GM18502 (cell line): ENCODE measurements at regions not wholly inside any gene's neighbourhood (a gene's known extent, or its start where the extent isn't known, plus 50 kb on each side); places are given as distances from the start of the nearest gene placed in this dataset.
"Not testable (repeated sequence)": the region's sequence is repeated elsewhere in the genome, so short reads cannot be mapped to it uniquely, and the experiment has no call there.

Experiments used
- ATAC-seq: cut with Tn5 transposase; IDR thresholded peaks from one replicate; pipeline ENCODE4 v1.9.1; 2021; ENCODE audit warnings: mild to moderate bottlenecking; ENCODE audit not compliant: unreplicated experiment, poor library complexity

- peak; percentile 98 for ATAC-seq
Observed at GRCh38 chr4:101730291-101731117, 60.0 kb upstream of the BANK1 start.

GRCh38 chr4:101727238-101727637 lies 63.3 kb upstream of the BANK1 start:
- no peak for ATAC-seq

- ATAC-seq = no peak
Observed at GRCh38 chr4:101724093-101724492, 66.4 kb upstream of the BANK1 start.

GRCh38 chr4:101718810-101719209 lies 71.7 kb upstream of the BANK1 start:
- no peak for ATAC-seq

- no peak for ATAC-seq
Observed at GRCh38 chr4:101711590-101712260, 78.8 kb upstream of the BANK1 start.

GRCh38 chr4:101710806-101711205 lies 79.7 kb upstream of the BANK1 start:
- no peak for ATAC-seq

GRCh38 chr4:101708293-101709039 lies 82.1 kb upstream of the BANK1 start:
- no peak for ATAC-seq

- no peak for ATAC-seq
Observed at GRCh38 chr4:101707596-101707995, 82.9 kb upstream of the BANK1 start.

- no peak for ATAC-seq
Observed at GRCh38 chr4:101706535-101707057, 83.9 kb upstream of the BANK1 start.

- ATAC-seq = no peak
Observed at GRCh38 chr4:101701551-101701950, 89.0 kb upstream of the BANK1 start.

GRCh38 chr4:101699441-101700124 lies 90.9 kb upstream of the BANK1 start:
- ATAC-seq = no peak

- no peak for ATAC-seq
Observed at GRCh38 chr4:101697266-101697665, 93.3 kb upstream of the BANK1 start.

GRCh38 chr4:101696276-101697010 lies 94.1 kb upstream of the BANK1 start:
- ATAC-seq = no peak

- no peak for ATAC-seq
Observed at GRCh38 chr4:101695176-101695575, 95.4 kb upstream of the BANK1 start.

- not testable (repeated sequence) for ATAC-seq
Observed at GRCh38 chr4:101694403-101694802, 96.1 kb upstream of the BANK1 start.

GRCh38 chr4:101693842-101694398 lies 96.6 kb upstream of the BANK1 start:
- peak; percentile 82 for ATAC-seq

- no peak for ATAC-seq
Observed at GRCh38 chr4:101689220-101689619, 101.3 kb upstream of the BANK1 start.

- no peak for ATAC-seq
Observed at GRCh38 chr4:101685126-101685525, 105.4 kb upstream of the BANK1 start.

GRCh38 chr4:101682946-101683345 lies 107.6 kb upstream of the BANK1 start:
- ATAC-seq = no peak
